MM.1S (cell line): ENCODE measurements at regions not wholly inside any gene's neighbourhood (a gene's known extent, or its start where the extent isn't known, plus 50 kb on each side); places are given as distances from the start of the nearest gene placed in this dataset.

ENCODE experiments used
- DNase-seq: peaks from one replicate; pipeline ENCODE4 v3.0.0-alpha.2; 2015
- H2AFZ ChIP-seq: fragments of 300-600 bp; sonication (generic); 2 replicates; pipeline ENCODE4 v1.6.0; 2016; ENCODE audit warnings: antibody characterized with exemption, low read length
- H3F3A ChIP-seq: fragments of 300-600 bp; sonication (generic); 2 replicates; pipeline ENCODE4 v1.6.1; 2016; ENCODE audit warnings: mild to moderate bottlenecking, antibody characterized with exemption, low read length, moderate library complexity, mixed read lengths; ENCODE audit not compliant: insufficient read depth
- H3K27ac ChIP-seq: fragments of 300-600 bp; sonication (generic); 2 replicates; pipeline ENCODE4 v1.5.1; 2016; ENCODE audit warnings: mild to moderate bottlenecking, low read length
- H3K27me3 ChIP-seq: fragments of 300-600 bp; sonication (generic); replicated peaks from 2 replicates; pipeline ENCODE4 v1.6.0; 2016; ENCODE audit warnings: low read length; ENCODE audit not compliant: insufficient read depth
- H3K36me3 ChIP-seq: fragments of 300-600 bp; sonication (generic); replicated peaks from 2 replicates; pipeline ENCODE4 v1.6.1; 2016; ENCODE audit warnings: mild to moderate bottlenecking, low read length, mixed read lengths; ENCODE audit not compliant: insufficient read depth
- H3K4me1 ChIP-seq: fragments of 300-600 bp; sonication (generic); 2 replicates; pipeline ENCODE4 v1.6.1; 2016; ENCODE audit warnings: low read length, mixed read lengths
- H3K4me2 ChIP-seq: fragments of 300-600 bp; sonication (generic); 2 replicates; pipeline ENCODE4 v1.6.0; 2016; ENCODE audit warnings: low read depth, low read length
- H3K4me3 ChIP-seq: fragments of 300-600 bp; sonication (generic); 2 replicates; pipeline ENCODE4 v1.5.1; 2016; ENCODE audit warnings: low read length, mixed read lengths
- H3K79me2 ChIP-seq: fragments of 300-600 bp; sonication (generic); 2 replicates; pipeline ENCODE4 v1.6.1; 2016; ENCODE audit warnings: mixed run types, low read length, mixed read lengths
- H3K9ac ChIP-seq: fragments of 300-600 bp; sonication (generic); 2 replicates; pipeline ENCODE4 v1.6.1; 2016; ENCODE audit warnings: low read length, mixed read lengths
- H3K9me2 ChIP-seq: fragments of 300-600 bp; sonication (generic); replicated peaks from 2 replicates; pipeline ENCODE4 v1.6.1; 2016; ENCODE audit warnings: mild to moderate bottlenecking, low read length, mixed read lengths; ENCODE audit not compliant: insufficient read depth
- H3K9me3 ChIP-seq: fragments of 300-600 bp; sonication (generic); replicated peaks from 2 replicates; pipeline ENCODE4 v1.6.1; 2016; ENCODE audit warnings: mild to moderate bottlenecking, low read length, mixed read lengths; ENCODE audit not compliant: insufficient read depth
- H4K20me1 ChIP-seq: fragments of 300-600 bp; sonication (generic); 2 replicates; pipeline ENCODE4 v1.6.1; 2016; ENCODE audit warnings: mild to moderate bottlenecking, low read length, moderate library complexity, mixed read lengths; ENCODE audit not compliant: insufficient read depth
- CTCF ChIP-seq: fragments of 300-600 bp; sonication (generic); IDR thresholded peaks from 2 replicates; pipeline ENCODE4 v1.5.1; 2016; ENCODE audit warnings: antibody characterized with exemption, low read length, mixed read lengths
- EZH2 ChIP-seq: fragments of 300-600 bp; sonication (generic); optimal IDR thresholded peaks from 2 replicates; pipeline ENCODE3; 2017; ENCODE audit warnings: low read depth, mild to moderate bottlenecking, antibody characterized with exemption, low read length, mixed read lengths
- EZH2phosphoT487 ChIP-seq: fragments of 300-600 bp; sonication (generic); IDR thresholded peaks from 2 replicates; pipeline ENCODE4 v1.6.1; 2018; ENCODE audit warnings: antibody characterized with exemption, low read length

GRCh38 chr2:239454507-239454906 is 53.7 kb upstream of the HDAC4 start:
- no peaks in the 10 kb centered on the region for H3K79me2 ChIP-seq
- H3K9me3 ChIP-seq, result no peaks in the 10 kb centered on the region
- no peak overlapping the region for H3K9ac ChIP-seq
- no peaks in the 10 kb centered on the region for H3K9me2 ChIP-seq
- no peak overlapping the region for H3K4me2 ChIP-seq
- H3F3A ChIP-seq, result no peaks in the 10 kb centered on the region
- H3K27me3 ChIP-seq, result no peaks in the 10 kb centered on the region
- no peak overlapping the region for H3K27ac ChIP-seq
- H2AFZ ChIP-seq, result no peak overlapping the region
- TF ChIP-seq CTCF, result no peak
- TF ChIP-seq EZH2, result no peak
- no peak for TF ChIP-seq EZH2phosphoT487
- H3K4me3 ChIP-seq, result no peak overlapping the region
- no peaks in the 10 kb centered on the region for H4K20me1 ChIP-seq
- no peaks in the 10 kb centered on the region for H3K36me3 ChIP-seq
- peak; percentile 21 for DNase-seq
- H3K4me1 ChIP-seq, result no peaks in the 10 kb centered on the region
